K562 (cell line): ENCODE measurements at regions not wholly inside any gene's neighbourhood (a gene's known extent, or its start where the extent isn't known, plus 50 kb on each side); places are given as distances from the start of the nearest gene placed in this dataset.
A peak's percentile ranks its signal among the peaks of the same experiment; 100 is the strongest.

Experiments
- ATAC-seq: fragments of 200-7000 bp; cut with Tn5 transposase; 3 replicates; pipeline ENCODE4 v1.9.1; 2020; ENCODE audit warnings: moderate library complexity
- BruUV-seq: library from RNA; stranded (reverse); fragments of 400-500 nt; replicated peaks from 2 replicates; lab custom pipeline; 2021; lab: Mats Ljungman, UMichigan
- CTCF ChIA-PET: fragments of 300-600 bp; formaldehyde crosslinking; extraction: SDS; loops from one replicate; lab custom pipeline; 2021; ENCODE audit warnings: low intra/inter-chr PET ratio; lab: Yijun Ruan, JAX
- POLR2A ChIA-PET: fragments of 300-600, 350-650 bp; sonication (Branson Sonifier 250); formaldehyde crosslinking; extraction: SDS; loops from one replicate; lab custom pipeline; 2021; ENCODE audit warnings: antibody characterized with exemption, inconsistent platforms; lab: Yijun Ruan, JAX
- DNase-seq, 4 experiments: peaks; one replicate each; pipeline versions ENCODE4 v3.0.0 to v3.0.0-alpha.2; 2011 to 2018; ENCODE audit warnings: low spot score in 3 of 4, mixed read lengths in 3 of 4; ENCODE audit errors: extremely low read depth in 1 of 4
- FAIRE-seq: peaks from 2 replicates; lab custom pipeline; 2011; peaks lifted over from hg19 to GRCh38; lab: Jason Lieb, UNC
- H2AFZ ChIP-seq: 2 replicates; pipeline ENCODE4 v1.6.0; 2011; ENCODE audit warnings: low read depth, low read length, control low read depth, inconsistent platforms
- H3K27ac ChIP-seq: fragments of 200-600 bp; 3 replicates; pipeline ENCODE4 v1.8.0; 2011; ENCODE audit warnings: low read depth, mild to moderate bottlenecking, control low read depth, inconsistent platforms, low read length, moderate library complexity, mixed read lengths; ENCODE audit errors: extremely low read depth
- H3K27me3 ChIP-seq, 2 experiments: fragments of 300-600 bp in 1 of 2; 2 replicates in 1 of 2; 3 replicates in 1 of 2; pipeline versions ENCODE4 v1.6.0 to v1.8.0; 2011; ENCODE audit warnings: inconsistent platforms in 2 of 2, low read length in 2 of 2, mild to moderate bottlenecking in 1 of 2, mixed read lengths in 1 of 2, moderate library complexity in 1 of 2; ENCODE audit not compliant: control insufficient read depth in 2 of 2, insufficient read depth in 2 of 2
- H3K36me3 ChIP-seq: fragments of 300-600 bp; 3 replicates; pipeline ENCODE4 v1.8.0; 2011; ENCODE audit warnings: mild to moderate bottlenecking, low read length, inconsistent platforms; ENCODE audit not compliant: control insufficient read depth, insufficient read depth
- H3K4me1 ChIP-seq, 2 experiments: fragments of 200-600 bp in 1 of 2; replicated peaks in 1 of 2; 2 replicates in 1 of 2; 3 replicates in 1 of 2; pipeline versions ENCODE4 v1.5.1 to v1.8.0; 2011; ENCODE audit warnings: inconsistent platforms in 2 of 2, low read length in 2 of 2, mild to moderate bottlenecking in 1 of 2, mixed read lengths in 1 of 2, moderate library complexity in 1 of 2; ENCODE audit not compliant: control insufficient read depth in 2 of 2, insufficient read depth in 2 of 2
- H3K4me2 ChIP-seq: 2 replicates; pipeline ENCODE4 v1.6.1; 2011; ENCODE audit warnings: low read length, control low read depth, inconsistent platforms, mixed read lengths; ENCODE audit not compliant: insufficient read depth
- H3K4me3 ChIP-seq: fragments of 200-600 bp; sonication (generic), shearing (Covaris generic); 2 replicates; pipeline ENCODE4 v1.5.1; 2016; ENCODE audit warnings: control low read depth, inconsistent platforms
- H3K79me2 ChIP-seq: fragments of 200-600 bp; 3 replicates; pipeline ENCODE4 v1.8.0; 2011; ENCODE audit warnings: low read length, inconsistent platforms; ENCODE audit not compliant: control insufficient read depth, insufficient read depth
- H3K9ac ChIP-seq, 2 experiments: 2 replicates each; pipeline versions ENCODE4 v1.6.0 to v1.6.1; 2011; ENCODE audit warnings: low read depth in 2 of 2, low read length in 2 of 2, control low read depth in 1 of 2, inconsistent platforms in 1 of 2, mild to moderate bottlenecking in 1 of 2, mixed read lengths in 1 of 2; ENCODE audit not compliant: insufficient read depth in 1 of 2
- H3K9me1 ChIP-seq: one replicate; pipeline ENCODE4 v1.6.0; 2011; ENCODE audit warnings: inconsistent platforms, mild to moderate bottlenecking, low read length, moderate library complexity; ENCODE audit not compliant: control insufficient read depth, insufficient read depth
- H3K9me3 ChIP-seq: replicated peaks from 2 replicates; pipeline ENCODE4 v1.5.1; 2011; ENCODE audit warnings: low read depth, low read length, inconsistent platforms; ENCODE audit not compliant: control insufficient read depth, insufficient read depth
- H4K20me1 ChIP-seq: replicated peaks from 2 replicates; pipeline ENCODE4 v1.6.1; 2011; ENCODE audit warnings: low read length, inconsistent platforms, mixed read lengths; ENCODE audit not compliant: control insufficient read depth, insufficient read depth
- NFIC ChIP-seq: fragments of 450-650 bp; IDR thresholded peaks from 2 replicates; pipeline ENCODE4 v1.6.1; 2017; ENCODE audit warnings: mild to moderate bottlenecking, inconsistent platforms
- NFIX ChIP-seq: fragments of 250-450 bp; sonication (Bioruptor Pico); IDR thresholded peaks from 2 replicates; pipeline ENCODE4 v1.4.0; 2020; ENCODE audit warnings: low read depth, mild to moderate bottlenecking, moderate library complexity
- NR1H2 ChIP-seq: sonication (generic); formaldehyde crosslinking; IDR thresholded peaks from 2 replicates; pipeline ENCODE4 v1.4.0; 2020; ENCODE audit warnings: mild to moderate bottlenecking, missing genetic modification reagents
- PATZ1 ChIP-seq: fragments of 250-450 bp; sonication (Bioruptor Pico); IDR thresholded peaks from 2 replicates; pipeline ENCODE4 v1.5.0; 2020; ENCODE audit warnings: mild to moderate bottlenecking, borderline replicate concordance
- POLR2B ChIP-seq: fragments of 450-650 bp; IDR thresholded peaks from 2 replicates; pipeline ENCODE4 v1.6.1; 2018; ENCODE audit warnings: low read depth; ENCODE audit not compliant: partially characterized antibody
- TBP ChIP-seq: optimal IDR thresholded peaks from 2 replicates; pipeline ENCODE3; 2011; ENCODE audit warnings: low read depth, low read length, improper control_type of control experiment
- TOE1 ChIP-seq, 2 experiments: fragments of 450-650 bp in 1 of 2; sonication (generic) in 1 of 2; formaldehyde crosslinking in 1 of 2; IDR thresholded peaks; 2 replicates each; pipeline versions ENCODE4 v1.7.1 to v1.8.0; 2016 to 2022; ENCODE audit warnings: borderline replicate concordance in 2 of 2, mild to moderate bottlenecking in 2 of 2, antibody characterized with exemption in 1 of 2, inconsistent platforms in 1 of 2, low read depth in 1 of 2, missing genetic modification reagents in 1 of 2, moderate library complexity in 1 of 2
- ZNF124 ChIP-seq: sonication (generic); formaldehyde crosslinking; IDR thresholded peaks from 2 replicates; pipeline ENCODE4 v1.8.1; 2022; ENCODE audit warnings: missing genetic modification reagents
- ZNF407 ChIP-seq: fragments of 450-650 bp; IDR thresholded peaks from 2 replicates; pipeline ENCODE4 v1.6.1; 2016; ENCODE audit warnings: low read depth
- WGBS: fragments of 100-300 bp; shearing (Covaris generic); methylation state at CpG from one replicate; pipeline ENCODE4 v1.1.6; 2016; ENCODE audit warnings: low coverage, mixed read lengths; ENCODE audit not compliant: insufficient coverage; ENCODE audit errors: missing lambda C conversion rate; 5-methylcytosine and 5-hydroxymethylcytosine counted together
- in situ Hi-C: fragments of 300-500 bp; cut with MboI; formaldehyde crosslinking; loops from 4 replicates; pipeline ENCODE4 v1.15.0; 2018; ENCODE audit warnings: inconsistent platforms, mixed read lengths
- intact Hi-C: fragments of 100-400 bp; cut with micrococcal nuclease; formaldehyde crosslinking; loops from 2 replicates; pipeline ENCODE4 v1.14.2; 2022

- no peak for TF ChIP-seq ZNF407
- TF ChIP-seq TBP = no peak
- TF ChIP-seq, all 486 proteins: peak for 0
These were observed 405.8 kb downstream of the SPRY2 start (continued) for GRCh38 chr13:79935121-79935520.

GRCh38 chr13:79933389-79933788 lies 407.5 kb downstream of the SPRY2 start:
- Histone ChIP-seq H2AFZ (no peak overlapping the region), H3K4me2 (no peak overlapping the region), H3K79me2 (no peaks in the 10 kb centered on the region), H3K4me3 (no peak overlapping the region), H3K9me1 (no peaks in the 10 kb centered on the region), H3K4me1 (no peaks in the 10 kb centered on the region), H3K36me3 (no peaks in the 10 kb centered on the region), H4K20me1 (no peaks in the 10 kb centered on the region), H3K27me3 (no peaks in the 10 kb centered on the region), H3K9ac (no peak overlapping the region), H3K27ac (no peak overlapping the region), H3K9me3 (no peaks in the 10 kb centered on the region)
- ATAC-seq = no peak
- in situ Hi-C loops (no loop called here), intact Hi-C loops (no loop called here)
- no peak for FAIRE-seq
- TF ChIP-seq NFIC (peak; percentile 71), POLR2B (no peak), TOE1 (IDR thresholded peaks at IDR 0.05; ENCODE audit: borderline replicate concordance) (no peak), TOE1 (CRISPR knock-in tag; IDR thresholded peaks at IDR 0.05; ENCODE audit: borderline replicate concordance, low read depth) (no peak), PATZ1 (CRISPR knock-in tag) (no peak), ZNF124 (CRISPR knock-in tag) (no peak), NR1H2 (CRISPR knock-in tag) (no peak), NFIX (CRISPR knock-in tag) (0 out of 2 replicates have a peak, but pooled peaks have one; percentile 46)
- 0% methylated on average over 2 of the region's 2 CpGs for whole genome bisulfite sequencing
- ChIA-PET CTCF (no interaction called here), POLR2A (no interaction called here)
- no peak for DNase-seq
- BruUV-seq = no TSS peak
